IPS-18c (cell line): ENCODE measurements at regions not wholly inside any gene's neighbourhood (a gene's known extent, or its start where the extent isn't known, plus 50 kb on each side); places are given as distances from the start of the nearest gene placed in this dataset.
"Not testable (repeated sequence)": the region's sequence is repeated elsewhere in the genome, so short reads cannot be mapped to it uniquely, and the experiment has no call there.

Experiments
- H3K4me3 ChIP-seq: 2 replicates; pipeline ENCODE4 v1.7.0; 2013; ENCODE audit warnings: low read depth, mild to moderate bottlenecking, low read length, moderate library complexity; ENCODE audit not compliant: insufficient read depth
- H3K9me3 ChIP-seq: one replicate; pipeline ENCODE4 v1.6.1; 2013; ENCODE audit warnings: mild to moderate bottlenecking, low read length, moderate library complexity; ENCODE audit not compliant: control insufficient read depth, insufficient read depth

GRCh38 chr15:20340931-20341661 is 200.5 kb downstream of the GOLGA6L6 start:
- Histone ChIP-seq H3K4me3 (peak overlapping the region; percentile 53), H3K9me3 (peaks cover 63% of the 10 kb centered on the region)

GRCh38 chr15:20340331-20340811 is 201.2 kb downstream of the GOLGA6L6 start:
- Histone ChIP-seq H3K4me3 (peak overlapping the region; percentile 53), H3K9me3 (peaks cover 59% of the 10 kb centered on the region)

- H3K4me3 ChIP-seq: not testable (repeated sequence)
- peaks cover 51% of the 10 kb centered on the region for H3K9me3 ChIP-seq
Observed at GRCh38 chr15:20339086-20339791, 202.4 kb downstream of the GOLGA6L6 start.

GRCh38 chr15:20338671-20339070 is 202.9 kb downstream of the GOLGA6L6 start:
- not testable (repeated sequence) for H3K4me3 ChIP-seq
- peaks cover 46% of the 10 kb centered on the region for H3K9me3 ChIP-seq

- not testable (repeated sequence) for H3K4me3 ChIP-seq
- H3K9me3 ChIP-seq: peaks cover 36% of the 10 kb centered on the region
Observed at GRCh38 chr15:20337238-20337637, 204.4 kb downstream of the GOLGA6L6 start.

- H3K9me3 ChIP-seq: peaks cover 13% of the 10 kb centered on the region
- not testable (repeated sequence) for H3K4me3 ChIP-seq
Observed at GRCh38 chr15:20334451-20334850, 207.1 kb downstream of the GOLGA6L6 start.

GRCh38 chr15:20325751-20326150 is 215.8 kb downstream of the GOLGA6L6 start:
- not testable (repeated sequence) for H3K4me3 ChIP-seq, H3K9me3 ChIP-seq

GRCh38 chr15:20317132-20317531 is 224.5 kb downstream of the GOLGA6L6 start:
- H3K4me3 ChIP-seq, H3K9me3 ChIP-seq: not testable (repeated sequence)

- not testable (repeated sequence) for H3K4me3 ChIP-seq
Observed at GRCh38 chr15:20311014-20311680, 230.5 kb downstream of the GOLGA6L6 start.

GRCh38 chr15:20310603-20311002 is 231.0 kb downstream of the GOLGA6L6 start:
- H3K4me3 ChIP-seq: no peak overlapping the region
- peaks cover 15% of the 10 kb centered on the region for H3K9me3 ChIP-seq

More at GRCh38 chr15:20311014-20311680, 230.5 kb downstream of the GOLGA6L6 start:
- peaks cover 11% of the 10 kb centered on the region for H3K9me3 ChIP-seq

GRCh38 chr15:20309966-20310365 is 231.6 kb downstream of the GOLGA6L6 start:
- H3K9me3 ChIP-seq: peaks cover 20% of the 10 kb centered on the region
- not testable (repeated sequence) for H3K4me3 ChIP-seq

- H3K4me3 ChIP-seq: not testable (repeated sequence)
- H3K9me3 ChIP-seq: peaks cover 25% of the 10 kb centered on the region
Observed at GRCh38 chr15:20309395-20309794, 232.2 kb downstream of the GOLGA6L6 start.

GRCh38 chr15:20308027-20308690 is 233.4 kb downstream of the GOLGA6L6 start:
- peaks cover 37% of the 10 kb centered on the region for H3K9me3 ChIP-seq
- H3K4me3 ChIP-seq: not testable (repeated sequence)

- H3K9me3 ChIP-seq: peaks cover 39% of the 10 kb centered on the region
- not testable (repeated sequence) for H3K4me3 ChIP-seq
Observed at GRCh38 chr15:20307137-20307536, 234.5 kb downstream of the GOLGA6L6 start.

- H3K9me3 ChIP-seq: peaks cover 42% of the 10 kb centered on the region
- peak overlapping the region; percentile 31; the same call in 1 of the 2 replicates for H3K4me3 ChIP-seq
Observed at GRCh38 chr15:20306497-20307106, 235.0 kb downstream of the GOLGA6L6 start.

GRCh38 chr15:20305912-20306311 is 235.7 kb downstream of the GOLGA6L6 start:
- peaks cover 43% of the 10 kb centered on the region for H3K9me3 ChIP-seq
- H3K4me3 ChIP-seq: not testable (repeated sequence)

GRCh38 chr15:20305015-20305465 is 236.6 kb downstream of the GOLGA6L6 start:
- peaks cover 43% of the 10 kb centered on the region for H3K9me3 ChIP-seq
- not testable (repeated sequence) for H3K4me3 ChIP-seq
